Stimulated activated naive CD8-positive, alpha-beta T cell treated with anti-CD3 and anti-CD28 coated beads, Interleukin-15, Interleukin-2, amounts not matched to agents 100 ng/mL and 50 ng/mL, for 24 hours (primary cell): ENCODE measurements at regions not wholly inside any gene's neighbourhood (a gene's known extent, or its start where the extent isn't known, plus 50 kb on each side); places are given as distances from the start of the nearest gene placed in this dataset.

Experiments
- H3K27ac Mint-ChIP-seq: one replicate; pipeline ENCODE4 v1.8.0; 2021; ENCODE audit warnings: mild to moderate bottlenecking, mixed read lengths
- H3K27me3 Mint-ChIP-seq: one replicate; pipeline ENCODE4 v1.8.0; 2021; ENCODE audit warnings: mixed read lengths
- H3K36me3 Mint-ChIP-seq: one replicate; pipeline ENCODE4 v1.8.0; 2021; ENCODE audit warnings: low read depth, mixed read lengths
- H3K4me1 Mint-ChIP-seq: one replicate; pipeline ENCODE4 v1.8.0; 2021; ENCODE audit warnings: low read depth, mixed read lengths
- H3K4me3 Mint-ChIP-seq: one replicate; pipeline ENCODE4 v1.8.0; 2021; ENCODE audit warnings: mild to moderate bottlenecking, mixed read lengths
- H3K9me3 Mint-ChIP-seq: one replicate; pipeline ENCODE4 v1.8.0; 2021; ENCODE audit warnings: mixed read lengths

DNA sequence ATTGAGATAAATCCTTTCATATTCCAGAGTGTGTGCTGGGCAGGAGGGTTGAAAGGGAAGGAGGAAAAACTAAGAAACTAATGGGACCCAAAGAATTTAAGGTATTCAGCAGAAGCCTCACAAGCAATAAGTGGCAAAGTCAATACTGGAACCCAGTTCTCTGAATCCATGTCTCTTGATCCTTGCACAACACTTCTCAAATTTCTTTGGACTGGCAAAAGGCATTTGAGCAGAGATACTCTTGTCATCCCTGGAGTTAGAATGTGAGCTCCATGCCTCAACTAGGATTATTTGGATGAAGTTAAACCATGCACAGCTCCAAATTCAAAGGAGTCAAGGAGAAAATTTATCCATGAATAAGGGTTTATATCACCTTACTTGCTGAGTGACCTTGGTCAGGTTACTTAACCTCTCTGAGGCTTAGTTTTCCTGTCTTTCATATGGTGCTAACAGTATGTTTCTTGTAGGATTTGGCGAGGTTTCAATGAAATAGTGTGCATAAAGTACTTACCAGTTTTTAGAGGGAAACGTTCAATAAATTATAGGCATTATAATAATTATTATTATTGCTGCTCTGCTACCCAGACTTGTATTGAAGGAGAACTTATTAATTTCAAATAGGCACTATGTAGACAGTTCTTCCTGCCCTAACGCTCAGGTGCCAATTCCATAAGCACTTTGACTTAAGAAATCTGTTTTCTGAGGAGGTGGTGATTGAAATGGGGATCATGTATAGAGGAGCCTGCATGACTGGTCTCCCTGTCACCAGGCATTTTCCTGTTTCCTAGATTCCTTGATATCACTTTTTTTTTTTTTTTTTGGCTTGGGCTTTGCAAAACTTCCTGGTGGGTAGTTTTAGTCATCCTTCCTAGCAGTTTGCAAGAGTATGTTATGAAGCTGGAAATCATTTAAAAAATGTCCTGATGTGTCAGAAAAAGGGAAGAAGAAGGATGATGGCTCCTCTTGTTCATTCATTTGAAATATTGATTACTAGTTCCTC is 125.0 kb upstream of the JUN start:
- Mint-ChIP-seq H3K4me1 (peaks cover 11% of the 10 kb centered on the region), H3K9me3 (peaks cover 4% of the 10 kb centered on the region), H3K4me3 (no peak overlapping the region), H3K27me3 (peaks cover 3% of the 10 kb centered on the region), H3K36me3 (peaks cover 2% of the 10 kb centered on the region), H3K27ac (no peak overlapping the region)

DNA sequence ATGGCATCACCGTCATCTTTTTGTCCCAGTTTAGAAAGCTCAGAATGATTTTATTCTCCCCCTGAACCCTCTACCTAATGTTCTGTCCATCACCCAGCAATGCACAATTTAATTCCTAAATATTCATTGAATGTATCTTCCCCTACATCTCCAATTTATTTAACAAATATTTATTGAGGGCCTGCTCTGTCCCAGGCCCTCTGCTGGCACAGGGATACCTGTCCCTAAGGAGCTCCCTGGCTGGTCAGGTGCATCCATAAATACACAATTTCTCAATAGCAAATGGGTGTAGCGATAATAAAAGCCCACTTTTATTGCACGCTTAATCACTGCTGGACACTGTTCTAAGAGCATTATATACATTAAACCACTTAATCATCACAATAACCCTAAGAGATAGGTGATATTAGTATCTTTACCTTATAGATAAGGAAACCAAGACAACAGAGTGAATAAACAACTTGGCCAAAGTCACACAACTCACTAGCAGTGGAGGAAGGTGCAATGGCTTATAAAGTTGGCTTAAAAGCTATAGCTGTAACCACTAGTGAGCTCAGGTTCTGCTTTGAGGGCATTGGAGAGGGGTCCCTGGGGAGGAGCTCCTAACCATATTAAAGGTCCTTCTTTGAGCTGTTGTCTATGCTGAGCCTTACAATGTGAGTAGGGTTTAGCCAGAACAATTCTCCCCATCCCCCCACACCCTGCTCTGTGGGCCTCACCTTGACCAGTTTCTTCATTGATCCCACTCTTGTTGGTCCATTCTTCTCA is 126.3 kb upstream of the JUN start:
- no peak overlapping the region for H3K27ac Mint-ChIP-seq
- H3K27me3 Mint-ChIP-seq, result peaks cover 9% of the 10 kb centered on the region

DNA sequence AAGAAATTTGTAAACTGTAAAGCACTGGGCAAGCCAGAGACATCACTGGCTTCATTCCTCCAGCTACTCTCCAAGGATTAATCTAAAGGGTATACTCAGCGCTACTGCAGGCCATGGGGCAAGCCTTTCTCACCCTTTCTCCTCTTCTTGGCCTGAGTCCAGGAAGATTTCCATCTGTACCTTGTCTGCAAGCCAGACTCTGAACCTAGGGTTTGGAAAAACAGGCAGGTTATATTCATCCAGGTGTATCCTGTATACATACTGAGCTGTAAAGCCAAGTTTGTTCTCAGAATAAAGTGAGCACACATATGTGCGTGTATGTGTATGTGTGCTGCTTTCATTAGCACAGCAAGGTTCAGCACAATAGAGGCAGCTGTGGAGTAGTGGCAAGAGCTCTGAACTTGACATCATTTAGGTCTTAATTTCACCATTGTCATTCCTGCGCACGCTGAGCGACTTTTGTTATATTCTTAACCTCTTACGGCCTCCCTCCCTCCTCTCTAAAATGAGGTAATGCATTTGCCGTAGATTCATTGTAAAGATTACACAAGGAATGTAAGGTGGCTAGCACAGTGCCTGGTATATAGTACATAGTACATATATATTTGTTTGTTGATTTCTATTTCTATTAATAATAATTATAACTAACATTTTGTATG is 128.1 kb upstream of the JUN start:
- Mint-ChIP-seq H3K4me1 (no peaks in the 10 kb centered on the region), H3K27ac (no peak overlapping the region), H3K9me3 (peaks cover 15% of the 10 kb centered on the region), H3K27me3 (peaks cover 9% of the 10 kb centered on the region), H3K36me3 (peaks cover 8% of the 10 kb centered on the region), H3K4me3 (no peak overlapping the region)

More for the DNA sequence above, 126.3 kb upstream of the JUN start:
- peaks cover 11% of the 10 kb centered on the region for H3K9me3 Mint-ChIP-seq
- H3K4me3 Mint-ChIP-seq, result no peak overlapping the region
- H3K4me1 Mint-ChIP-seq, result no peaks in the 10 kb centered on the region
- peaks cover 8% of the 10 kb centered on the region for H3K36me3 Mint-ChIP-seq

DNA sequence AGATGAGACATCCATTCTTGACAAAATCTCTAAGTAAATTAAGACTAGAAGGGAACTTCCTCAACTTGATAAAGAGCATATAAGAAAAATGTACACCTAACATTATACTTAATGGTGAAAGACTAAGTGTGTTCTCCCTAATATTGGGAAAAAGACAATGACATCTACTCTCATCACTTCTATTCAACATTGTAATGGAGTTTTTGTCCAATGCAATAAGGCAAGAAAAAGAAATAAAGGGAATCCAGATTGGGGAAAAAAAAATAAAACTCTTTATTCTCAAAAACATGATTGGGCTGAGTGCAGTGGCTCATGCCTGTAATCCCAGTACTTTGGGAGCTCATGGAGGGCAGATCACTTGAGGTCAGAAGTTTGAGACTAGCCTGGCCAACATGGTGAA is 131.1 kb upstream of the JUN start:
- peaks cover 15% of the 10 kb centered on the region for H3K9me3 Mint-ChIP-seq

DNA sequence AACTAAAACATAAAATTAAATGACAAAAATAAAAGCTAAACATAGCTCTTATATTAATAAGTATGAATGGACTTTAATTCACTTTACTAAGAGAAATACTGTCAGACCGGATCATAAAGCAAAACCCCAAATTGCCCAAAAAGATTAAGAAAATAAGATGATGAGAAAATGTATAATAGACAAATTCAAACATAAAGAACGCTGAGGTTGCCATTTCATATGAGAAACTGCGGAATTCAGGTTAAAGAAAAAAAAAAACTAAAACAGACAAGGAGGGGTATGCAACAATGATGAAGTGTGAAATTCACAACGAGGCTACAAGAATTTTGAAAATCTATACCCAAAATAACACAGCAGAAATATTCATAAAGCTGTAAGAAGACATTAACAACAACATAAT is 133.6 kb upstream of the JUN start:
- H3K9me3 Mint-ChIP-seq, result peaks cover 15% of the 10 kb centered on the region
- H3K27ac Mint-ChIP-seq, result no peak overlapping the region
- peaks cover 4% of the 10 kb centered on the region for H3K4me1 Mint-ChIP-seq
- H3K27me3 Mint-ChIP-seq, result peaks cover 9% of the 10 kb centered on the region
- no peak overlapping the region for H3K4me3 Mint-ChIP-seq
- peaks cover 8% of the 10 kb centered on the region for H3K36me3 Mint-ChIP-seq

More for the DNA sequence above, 131.1 kb upstream of the JUN start:
- Mint-ChIP-seq H3K27me3 (peaks cover 9% of the 10 kb centered on the region), H3K4me3 (no peak overlapping the region), H3K27ac (no peak overlapping the region), H3K4me1 (no peaks in the 10 kb centered on the region), H3K36me3 (peaks cover 8% of the 10 kb centered on the region)

DNA sequence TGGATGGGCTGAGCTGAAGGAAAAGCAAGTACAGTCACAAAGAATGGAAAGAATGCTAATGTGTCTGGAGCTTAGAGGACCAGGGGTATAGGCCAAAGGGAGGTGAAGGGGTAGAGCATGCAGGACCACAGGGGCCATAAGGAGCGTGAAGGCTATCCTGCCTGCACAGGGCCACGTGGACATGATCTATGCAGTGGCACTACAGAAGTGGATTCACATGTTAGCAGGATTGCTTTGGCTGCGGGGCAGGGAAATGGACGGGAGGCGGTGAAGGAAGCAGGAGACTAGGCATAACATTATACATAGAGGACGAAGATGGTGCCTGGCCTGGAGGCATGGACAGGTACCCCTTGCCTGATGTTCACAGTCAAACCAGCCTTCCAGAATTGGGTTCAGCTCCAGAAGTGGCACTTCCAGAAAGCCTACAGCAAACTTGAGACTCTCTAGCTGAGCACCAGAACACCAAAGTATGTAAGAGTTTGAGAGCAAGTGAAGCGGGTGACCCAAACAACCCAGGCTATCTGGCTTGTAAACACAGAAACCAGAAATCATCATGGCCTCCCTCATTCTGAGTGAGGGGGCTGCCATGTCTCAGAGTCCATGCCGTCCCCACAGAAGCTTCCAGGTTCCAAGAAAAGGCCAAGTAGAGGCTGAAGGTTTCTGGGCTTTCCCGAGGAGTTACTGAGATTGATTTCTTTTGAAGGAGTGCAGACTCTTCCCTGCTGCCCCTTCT is 135.5 kb upstream of the JUN start:
- no peak overlapping the region for H3K4me3 Mint-ChIP-seq

DNA sequence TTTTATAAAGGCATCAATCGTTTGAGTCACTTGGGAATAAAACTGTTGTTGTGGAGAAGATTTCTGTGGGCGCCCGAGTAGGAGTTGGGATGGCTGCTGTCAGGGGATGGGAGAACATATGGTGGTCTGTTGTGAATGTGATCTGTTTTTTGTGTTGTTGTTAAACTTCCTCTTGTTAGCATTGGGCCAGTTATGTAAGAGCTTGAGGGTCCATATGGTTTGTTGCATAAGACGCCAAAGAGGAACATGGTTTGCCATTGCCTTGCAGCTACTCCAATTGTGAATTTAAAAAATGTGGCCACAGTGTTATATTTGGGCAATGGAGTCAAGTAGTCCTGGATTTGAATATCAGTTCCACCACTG is 136.1 kb upstream of the JUN start:
- peaks cover 14% of the 10 kb centered on the region for H3K4me1 Mint-ChIP-seq
- H3K36me3 Mint-ChIP-seq, result no peaks in the 10 kb centered on the region
- no peak overlapping the region for H3K27ac Mint-ChIP-seq
- peaks cover 5% of the 10 kb centered on the region for H3K9me3 Mint-ChIP-seq
- H3K27me3 Mint-ChIP-seq, result no peaks in the 10 kb centered on the region
- no peak overlapping the region for H3K4me3 Mint-ChIP-seq

More for the DNA sequence above, 135.5 kb upstream of the JUN start:
- H3K4me1 Mint-ChIP-seq, result peaks cover 14% of the 10 kb centered on the region
- H3K9me3 Mint-ChIP-seq, result peaks cover 6% of the 10 kb centered on the region
- H3K36me3 Mint-ChIP-seq, result no peaks in the 10 kb centered on the region
- peaks cover under 1% of the 10 kb centered on the region for H3K27me3 Mint-ChIP-seq
- no peak overlapping the region for H3K27ac Mint-ChIP-seq

DNA sequence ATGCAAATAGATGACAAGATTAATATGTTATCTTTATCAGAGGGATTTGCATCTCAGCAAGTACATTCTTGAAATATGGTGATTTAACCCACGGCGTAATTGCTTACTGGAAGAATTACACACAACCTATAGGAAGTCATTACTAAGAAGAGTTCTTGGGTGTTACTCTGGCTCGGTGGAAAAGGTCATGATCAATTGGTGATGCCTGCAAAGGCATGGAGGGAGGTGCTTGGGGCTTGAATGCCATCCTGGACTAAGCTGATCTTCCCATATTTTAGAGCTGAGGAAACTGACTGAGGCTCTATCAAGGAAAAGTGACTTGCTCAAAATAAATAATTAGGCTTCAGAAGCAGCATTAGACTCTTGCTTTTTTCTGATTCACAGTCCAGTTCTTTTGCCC is 137.5 kb upstream of the JUN start:
- Mint-ChIP-seq H3K9me3 (no peaks in the 10 kb centered on the region), H3K27me3 (no peaks in the 10 kb centered on the region), H3K4me3 (no peak overlapping the region), H3K4me1 (peaks cover 14% of the 10 kb centered on the region), H3K27ac (no peak overlapping the region), H3K36me3 (no peaks in the 10 kb centered on the region)

DNA sequence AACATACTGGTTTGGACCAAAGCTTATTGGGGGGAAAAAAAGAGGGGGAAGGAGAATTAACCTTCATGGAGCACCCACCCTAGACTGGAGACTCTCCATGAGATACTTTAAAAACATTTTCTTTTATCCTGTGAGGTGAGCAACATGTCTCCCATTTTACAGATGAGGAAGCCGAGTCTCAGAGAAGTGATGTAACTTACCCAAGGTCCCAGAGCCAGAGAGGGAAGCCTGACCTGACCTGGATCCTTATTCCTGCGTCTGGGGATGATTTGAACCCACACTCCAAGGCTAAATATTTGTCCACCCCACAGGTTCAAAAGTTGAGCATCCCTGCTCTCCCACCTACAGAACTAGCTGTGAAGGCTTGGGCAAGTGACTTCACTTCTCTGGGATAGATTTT is 137.9 kb upstream of the JUN start:
- no peaks in the 10 kb centered on the region for H3K27me3 Mint-ChIP-seq
- no peak overlapping the region for H3K4me3 Mint-ChIP-seq
- H3K36me3 Mint-ChIP-seq, result no peaks in the 10 kb centered on the region
- H3K27ac Mint-ChIP-seq, result no peak overlapping the region
- H3K4me1 Mint-ChIP-seq, result peaks cover 15% of the 10 kb centered on the region
- no peaks in the 10 kb centered on the region for H3K9me3 Mint-ChIP-seq

DNA sequence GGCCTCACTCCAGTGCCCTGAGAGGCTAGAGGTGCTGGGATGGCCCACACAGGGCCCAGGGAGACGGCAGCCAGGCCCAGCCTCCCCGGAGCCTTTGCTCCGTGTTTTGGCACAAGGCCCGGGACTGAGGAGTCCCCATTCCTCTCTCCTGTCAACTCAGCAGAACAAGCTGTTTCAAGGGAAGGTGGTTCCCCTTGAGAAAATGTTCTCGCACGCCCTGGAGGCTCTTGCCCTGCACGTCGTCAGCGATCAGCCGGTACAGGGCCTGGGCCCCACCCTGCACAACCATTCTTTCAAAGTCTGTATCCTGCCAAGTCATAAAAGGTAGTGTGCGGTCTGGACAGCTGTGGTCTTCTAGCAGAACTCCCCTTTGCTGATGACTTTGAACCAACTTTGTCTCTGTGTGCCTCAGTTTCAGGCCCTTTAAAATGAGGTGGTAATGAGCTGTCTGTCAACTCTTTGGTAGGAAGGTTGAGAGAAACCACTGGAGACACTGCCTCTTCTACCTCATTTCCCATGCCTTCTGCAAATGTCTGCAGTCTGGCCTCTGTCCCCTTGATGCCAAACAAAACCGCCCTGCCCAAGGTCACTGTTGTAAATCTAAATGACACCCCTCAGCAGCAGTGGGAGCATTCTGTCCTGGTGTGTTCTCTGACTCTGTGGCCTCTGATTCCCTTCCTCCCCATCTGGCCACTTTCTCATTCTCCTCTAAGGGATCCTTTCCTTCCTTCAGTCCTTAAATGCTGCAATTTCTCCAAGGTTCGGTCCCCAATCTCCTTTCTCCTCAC is 138.6 kb upstream of the JUN start:
- H3K36me3 Mint-ChIP-seq, result no peaks in the 10 kb centered on the region
- no peaks in the 10 kb centered on the region for H3K27me3 Mint-ChIP-seq
- no peak overlapping the region for H3K4me3 Mint-ChIP-seq
- no peaks in the 10 kb centered on the region for H3K9me3 Mint-ChIP-seq
- peaks cover 22% of the 10 kb centered on the region for H3K4me1 Mint-ChIP-seq
- H3K27ac Mint-ChIP-seq, result no peak overlapping the region

DNA sequence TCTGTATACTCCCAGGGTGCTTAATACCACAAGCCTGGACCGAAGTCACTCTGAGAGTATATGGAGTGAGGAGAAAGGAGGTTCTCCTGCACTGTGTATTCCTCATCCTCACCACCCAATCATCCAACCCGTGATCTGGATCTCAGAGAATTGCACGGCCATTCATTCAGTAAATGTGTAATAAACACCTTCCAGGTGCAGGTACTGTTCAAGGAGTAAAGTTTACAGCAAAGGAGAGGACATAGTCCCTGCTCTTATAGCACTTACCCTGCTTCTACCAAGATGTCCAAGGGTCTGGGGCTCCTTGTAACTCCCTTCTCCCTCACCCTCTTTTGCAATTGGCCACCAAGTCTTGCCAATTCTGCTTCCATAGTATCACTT is 139.2 kb upstream of the JUN start:
- Mint-ChIP-seq H3K36me3 (no peaks in the 10 kb centered on the region), H3K9me3 (no peaks in the 10 kb centered on the region), H3K4me1 (peaks cover 24% of the 10 kb centered on the region), H3K27me3 (no peaks in the 10 kb centered on the region), H3K27ac (no peak overlapping the region), H3K4me3 (no peak overlapping the region)

DNA sequence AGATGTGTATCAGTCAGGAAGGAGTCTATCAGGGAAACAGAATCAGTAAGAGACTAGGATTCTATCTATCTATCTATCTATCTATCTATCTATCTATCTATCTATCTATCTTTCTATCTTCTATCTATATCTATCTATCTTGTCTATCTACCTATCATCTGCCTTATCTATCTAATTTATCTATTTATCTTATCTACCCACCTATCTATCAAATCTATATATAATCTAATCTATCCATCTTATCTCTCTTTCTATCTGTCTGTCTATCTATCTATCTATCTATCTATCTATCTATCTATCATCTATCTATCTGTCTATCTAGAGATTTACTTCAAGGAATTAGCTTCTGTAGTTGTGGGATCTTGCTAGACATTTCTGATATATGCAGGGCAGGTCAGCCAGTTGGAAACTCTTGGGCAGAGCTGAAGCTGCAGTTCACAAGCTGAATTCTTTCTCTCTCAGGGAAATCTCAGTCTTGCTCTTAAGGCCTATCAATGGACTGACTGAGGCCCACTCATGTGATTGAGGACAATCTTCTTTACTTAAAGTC is 140.2 kb upstream of the JUN start:
- Mint-ChIP-seq H3K9me3 (no peaks in the 10 kb centered on the region), H3K4me1 (peaks cover 26% of the 10 kb centered on the region), H3K36me3 (no peaks in the 10 kb centered on the region), H3K27me3 (no peaks in the 10 kb centered on the region), H3K27ac (no peak overlapping the region), H3K4me3 (no peak overlapping the region)

DNA sequence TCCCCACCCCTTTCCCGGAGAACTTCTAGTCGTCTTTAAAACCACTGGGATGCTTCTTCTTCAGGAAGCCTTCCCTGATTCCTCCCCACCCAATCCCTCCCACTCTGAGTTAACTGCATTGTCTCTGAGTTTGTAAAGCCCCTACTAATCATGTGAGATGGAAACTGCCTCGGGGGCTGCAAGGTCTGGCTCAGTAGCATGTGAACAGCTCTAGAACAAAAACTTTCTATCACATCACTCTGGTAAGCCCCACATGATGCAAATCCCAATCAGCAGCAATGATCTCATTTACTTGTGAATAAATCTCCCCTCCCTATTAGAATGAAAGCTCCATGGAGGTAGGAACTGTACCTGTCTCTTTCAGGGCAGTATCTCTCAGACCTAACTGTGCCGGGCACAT is 141.0 kb upstream of the JUN start:
- peaks cover 33% of the 10 kb centered on the region for H3K4me1 Mint-ChIP-seq
- no peaks in the 10 kb centered on the region for H3K36me3 Mint-ChIP-seq
- H3K9me3 Mint-ChIP-seq, result no peaks in the 10 kb centered on the region
- H3K4me3 Mint-ChIP-seq, result no peak overlapping the region
- H3K27ac Mint-ChIP-seq, result no peak overlapping the region
- H3K27me3 Mint-ChIP-seq, result no peaks in the 10 kb centered on the region

DNA sequence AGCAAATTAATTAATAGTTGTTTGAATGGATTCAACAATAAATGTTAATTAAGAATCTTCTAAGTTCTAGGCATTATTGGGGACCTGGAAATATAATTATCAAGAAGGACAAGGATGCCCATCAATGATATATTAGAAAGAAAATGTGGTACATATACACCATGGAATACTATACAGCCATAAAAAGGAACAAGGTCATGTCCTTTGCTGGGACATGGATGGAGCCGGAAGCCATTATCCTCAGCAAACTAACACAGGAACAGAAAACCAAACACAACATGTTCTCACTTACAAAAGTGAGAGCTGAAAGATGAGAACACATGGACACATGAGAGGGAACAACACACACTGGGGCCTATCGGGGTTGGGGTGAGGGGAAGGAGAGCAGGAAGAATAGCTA is 141.4 kb upstream of the JUN start:
- Mint-ChIP-seq H3K27ac (no peak overlapping the region), H3K36me3 (no peaks in the 10 kb centered on the region), H3K9me3 (no peaks in the 10 kb centered on the region), H3K4me1 (peaks cover 36% of the 10 kb centered on the region), H3K4me3 (no peak overlapping the region), H3K27me3 (no peaks in the 10 kb centered on the region)
